HG02571 (cell line): ENCODE measurements at regions not wholly inside any gene's neighbourhood (a gene's known extent, or its start where the extent isn't known, plus 50 kb on each side); places are given as distances from the start of the nearest gene placed in this dataset.

Experiments
- ATAC-seq: cut with Tn5 transposase; IDR thresholded peaks from one replicate; pipeline ENCODE4 v1.9.1; 2021; ENCODE audit warnings: mild to moderate bottlenecking, moderate library complexity; ENCODE audit not compliant: unreplicated experiment

DNA sequence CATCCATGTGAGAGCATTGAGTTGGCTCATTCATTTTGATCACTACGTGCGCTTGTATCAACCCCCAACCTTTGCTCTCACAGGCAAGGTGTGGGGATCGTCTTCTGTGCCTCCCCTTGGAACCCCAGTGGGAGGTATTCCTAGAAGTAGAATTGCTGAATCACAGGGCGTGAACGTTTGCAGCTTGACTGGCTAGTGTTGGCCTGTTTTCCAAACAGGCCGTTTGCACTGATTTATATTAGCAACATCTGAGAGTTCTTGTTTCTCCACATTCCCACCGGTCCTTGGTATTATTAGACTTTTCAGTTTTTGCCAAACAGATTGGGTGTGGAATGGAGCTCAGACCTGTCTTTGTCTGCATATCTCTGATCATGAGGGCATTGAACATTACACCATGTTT, 288.6 kb upstream of the PWP1 start:
- no peak for ATAC-seq

DNA sequence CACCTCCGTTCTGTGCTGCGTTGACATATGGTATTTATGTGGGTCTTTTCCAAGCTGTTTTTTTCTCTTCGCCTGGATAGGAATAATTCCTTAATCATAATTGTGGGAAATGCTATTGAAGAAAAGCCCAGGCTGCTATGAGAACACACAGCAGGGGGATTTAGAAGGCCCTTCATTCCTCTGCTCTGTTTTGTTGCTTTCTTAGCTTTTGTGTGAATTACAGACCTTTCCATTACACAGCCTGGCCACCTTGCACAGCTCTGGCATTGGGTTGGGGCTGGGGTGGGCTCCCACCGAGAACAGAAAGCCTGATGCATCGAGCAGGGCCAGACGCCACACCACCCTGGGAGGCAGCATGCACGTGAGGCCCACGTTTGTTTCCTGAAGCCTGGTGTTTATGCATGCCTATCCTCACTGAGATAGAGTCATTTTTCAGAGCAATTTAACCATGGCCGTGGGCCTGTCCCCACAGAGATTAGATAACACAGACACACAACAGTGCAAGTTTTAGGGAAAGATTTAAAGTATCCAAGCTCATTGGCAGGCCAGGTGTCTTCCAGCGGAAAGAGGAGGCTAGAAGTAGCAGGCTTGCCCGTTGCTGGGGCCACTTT, 287.6 kb upstream of the PWP1 start:
- ATAC-seq = no peak

DNA sequence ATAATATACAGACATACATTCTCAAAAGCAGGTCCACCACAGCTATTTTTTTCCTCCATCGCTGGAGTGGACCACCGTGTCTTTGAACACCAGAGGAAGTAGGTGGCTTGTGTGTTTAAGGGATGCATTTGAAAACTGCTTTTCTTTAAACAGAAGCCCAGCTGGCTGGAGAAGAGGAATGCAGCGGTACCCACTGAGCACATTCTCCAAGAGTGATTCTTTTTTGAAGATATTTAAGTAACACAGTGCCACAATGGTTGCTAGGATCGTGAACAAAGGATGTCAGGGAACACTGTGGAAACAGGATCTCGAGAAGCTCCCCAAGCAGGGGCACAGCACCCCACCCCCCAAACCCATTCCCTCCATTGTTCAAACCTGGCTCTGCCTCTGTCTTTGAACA, 286.6 kb upstream of the PWP1 start:
- ATAC-seq = no peak

DNA sequence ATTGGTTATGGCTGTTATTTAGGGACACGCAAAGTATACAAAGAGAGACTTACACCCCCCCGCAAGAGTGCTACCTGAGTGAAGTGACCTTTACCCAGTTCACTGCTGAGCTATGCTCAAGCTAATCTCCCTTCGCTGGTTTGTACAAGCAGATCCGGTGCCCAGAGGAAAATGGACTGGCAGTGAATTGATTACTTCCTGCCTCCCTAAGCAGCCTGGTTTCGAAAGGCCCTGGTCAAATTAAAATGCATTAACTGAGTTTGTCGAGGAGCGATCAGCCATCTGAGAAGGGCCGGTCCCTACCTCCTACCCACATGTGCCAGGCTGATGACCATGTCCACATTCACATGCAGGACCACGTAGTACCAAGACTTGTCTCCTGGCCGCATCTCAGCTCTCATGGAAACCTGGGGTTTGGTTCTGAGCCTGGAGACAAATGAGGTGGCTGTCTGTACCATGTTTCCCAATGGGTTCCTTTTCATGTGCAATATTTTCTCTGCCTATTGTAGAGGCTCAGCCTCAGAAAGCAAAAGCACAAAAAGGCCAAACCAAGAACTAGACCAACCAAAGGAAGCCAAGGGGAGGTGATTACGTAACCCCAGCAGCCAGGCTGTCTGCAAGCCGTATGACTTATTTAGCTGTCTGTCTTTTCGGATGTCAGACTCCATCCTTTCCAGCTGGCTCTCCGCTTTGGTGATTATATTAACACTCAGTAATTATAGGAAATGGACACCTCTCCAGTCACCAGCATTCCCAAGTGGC, 284.7 kb upstream of the PWP1 start:
- ATAC-seq = no peak

DNA sequence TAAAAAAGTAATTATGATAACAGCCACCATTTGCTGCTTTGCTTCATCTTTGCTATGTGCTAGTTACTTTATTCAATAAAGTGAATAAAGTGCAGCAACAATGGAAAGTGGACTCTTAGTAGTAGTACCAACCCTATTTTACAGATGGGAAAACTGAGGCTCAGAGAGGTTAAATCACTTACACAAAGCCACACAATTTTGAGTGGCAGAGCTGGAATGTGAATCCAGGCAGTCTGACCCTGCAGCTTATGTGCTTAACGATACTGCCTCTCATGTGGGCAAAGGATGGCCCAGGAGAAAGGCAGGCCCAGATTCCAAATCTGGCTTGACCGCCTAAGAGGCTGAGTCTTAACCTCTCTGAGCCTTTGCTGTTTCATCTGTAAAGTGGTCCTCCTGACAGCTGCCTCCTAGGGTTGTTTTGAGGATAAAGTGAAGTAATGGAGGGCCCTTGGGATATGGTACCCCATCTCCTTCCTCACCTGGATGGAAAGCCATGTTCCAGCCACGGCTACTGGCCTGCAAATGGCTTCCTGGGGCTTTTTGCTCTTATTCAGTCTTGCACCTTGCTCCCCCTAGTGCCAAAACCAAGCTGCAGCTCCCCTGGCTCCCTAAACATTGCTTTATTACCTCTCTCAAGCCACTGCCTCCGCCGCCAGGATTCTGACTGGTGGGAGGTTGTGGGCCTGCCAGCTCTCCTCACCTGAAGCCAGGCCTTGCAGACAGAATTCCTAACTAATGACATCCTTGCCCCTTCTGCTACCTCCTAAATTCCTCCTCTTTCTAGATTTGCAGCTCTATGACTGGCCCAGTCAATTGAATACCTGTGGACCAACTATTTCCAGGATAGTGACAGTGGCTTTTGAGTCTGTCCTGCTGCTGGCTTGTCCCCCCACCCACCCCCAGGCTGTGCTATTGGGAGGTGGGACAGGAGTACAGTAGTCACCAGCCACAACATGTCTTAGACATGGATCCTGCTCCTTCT, 283.3 kb upstream of the PWP1 start:
- ATAC-seq = no peak

DNA sequence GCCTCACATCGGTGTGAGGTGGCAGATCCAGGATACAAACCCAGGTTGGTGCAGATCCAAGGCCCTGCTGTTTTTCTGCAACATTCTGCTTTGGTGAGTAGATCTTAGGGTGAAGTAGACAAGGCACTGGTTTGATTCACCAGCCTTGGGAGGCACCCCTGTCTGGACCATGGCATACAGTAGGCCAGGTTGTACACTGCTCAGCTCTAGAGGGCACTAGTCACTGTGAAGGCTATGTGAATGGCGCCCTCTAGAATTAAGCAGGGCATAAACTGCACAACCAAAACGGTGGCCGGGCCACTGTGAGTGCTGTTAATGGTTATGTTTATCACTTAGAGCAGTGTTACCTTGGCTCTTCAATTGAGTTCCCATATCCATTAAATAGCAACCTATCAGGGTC, 280.6 kb upstream of the PWP1 start:
- no peak for ATAC-seq

DNA sequence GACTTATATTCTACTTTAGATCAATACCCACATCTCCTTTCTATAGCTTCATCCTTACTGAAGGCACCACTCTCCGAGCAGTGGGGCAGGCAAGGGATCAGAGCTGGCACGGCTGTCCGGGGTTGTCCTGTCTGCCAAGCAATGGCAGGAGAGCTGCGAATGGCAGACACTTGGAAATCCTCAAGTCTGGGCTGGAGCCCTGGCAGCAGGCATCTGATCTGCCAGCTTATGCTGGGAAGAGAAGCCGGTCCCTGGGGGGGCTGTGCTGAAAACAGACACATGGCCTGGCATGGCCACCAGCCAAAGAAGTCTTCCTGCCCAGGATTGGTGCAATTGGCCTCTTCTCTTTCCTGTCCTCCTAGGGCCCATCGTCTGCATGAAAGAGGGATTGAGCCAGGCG, 280.2 kb upstream of the PWP1 start:
- no peak for ATAC-seq

DNA sequence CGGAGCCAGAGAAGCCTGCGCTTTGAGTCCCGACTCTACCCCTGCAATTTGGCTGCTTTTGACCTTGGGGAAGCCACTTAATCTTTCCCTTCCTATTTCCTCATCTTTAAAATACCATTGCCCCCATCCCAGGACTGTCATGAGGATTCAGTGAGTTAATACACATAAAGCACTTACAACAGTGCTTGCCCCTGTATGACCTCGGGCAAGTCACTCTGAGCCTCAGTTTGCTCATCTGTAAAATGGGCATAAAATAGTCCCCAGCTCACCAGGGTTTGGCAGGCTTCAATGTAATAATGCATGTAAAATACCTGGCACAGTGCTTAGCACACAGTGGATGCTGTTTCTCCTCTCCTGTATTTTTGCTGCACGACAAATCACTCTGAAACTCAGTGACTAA, 278.7 kb upstream of the PWP1 start:
- no peak for ATAC-seq

DNA sequence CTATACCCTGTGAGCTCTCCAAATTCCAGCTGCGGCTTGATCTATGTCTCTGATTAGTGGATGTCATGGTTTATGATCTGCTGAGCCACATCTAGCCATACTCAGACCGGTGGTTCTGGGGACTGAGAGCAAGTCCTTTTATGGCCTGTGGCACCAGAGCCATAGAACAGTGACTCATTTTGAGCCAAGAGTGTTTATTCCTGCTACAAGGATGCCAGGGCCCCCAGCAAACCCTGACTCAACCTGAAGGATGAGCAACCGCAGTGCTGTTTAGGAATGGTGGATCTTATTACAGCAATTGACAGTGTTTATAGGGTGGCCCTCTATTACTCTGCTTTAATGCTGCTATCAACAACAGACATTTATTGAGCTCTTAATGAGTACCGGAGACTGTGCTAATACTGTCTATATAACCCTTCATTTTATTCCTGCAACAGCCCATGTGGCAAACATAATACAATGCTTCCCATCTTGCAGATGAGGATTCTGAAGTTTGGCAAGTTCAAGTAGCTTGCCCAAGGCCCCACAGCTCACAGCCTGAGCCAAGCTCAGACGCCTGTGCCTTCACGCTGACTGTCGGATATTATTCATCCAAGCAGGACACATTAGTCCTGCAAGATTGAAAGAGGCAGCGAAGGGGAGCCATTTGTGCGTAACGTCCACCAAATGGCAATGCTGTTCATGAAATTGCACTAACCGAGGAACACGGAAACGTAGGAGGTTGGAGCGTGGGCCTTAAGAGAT, 273.6 kb upstream of the PWP1 start:
- no peak for ATAC-seq

DNA sequence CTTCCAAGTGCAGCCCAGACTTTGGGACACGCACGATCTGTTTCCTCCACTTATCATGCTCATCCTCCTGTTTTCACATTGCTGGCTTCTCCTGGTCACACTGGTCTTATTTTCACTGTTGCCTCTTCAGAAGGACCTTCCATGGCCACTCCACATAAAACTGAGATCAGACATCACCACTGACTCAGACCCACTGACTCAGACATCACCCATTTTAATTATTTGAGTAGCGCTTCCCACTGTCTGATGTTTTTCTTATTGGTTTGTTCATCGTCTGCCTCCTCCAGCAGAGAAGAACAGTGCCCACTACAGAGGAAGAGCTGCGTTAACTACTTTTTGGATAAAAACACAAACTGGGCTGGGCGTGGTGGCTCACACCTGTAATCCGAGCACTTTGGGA, 270.5 kb upstream of the PWP1 start:
- no peak for ATAC-seq

DNA sequence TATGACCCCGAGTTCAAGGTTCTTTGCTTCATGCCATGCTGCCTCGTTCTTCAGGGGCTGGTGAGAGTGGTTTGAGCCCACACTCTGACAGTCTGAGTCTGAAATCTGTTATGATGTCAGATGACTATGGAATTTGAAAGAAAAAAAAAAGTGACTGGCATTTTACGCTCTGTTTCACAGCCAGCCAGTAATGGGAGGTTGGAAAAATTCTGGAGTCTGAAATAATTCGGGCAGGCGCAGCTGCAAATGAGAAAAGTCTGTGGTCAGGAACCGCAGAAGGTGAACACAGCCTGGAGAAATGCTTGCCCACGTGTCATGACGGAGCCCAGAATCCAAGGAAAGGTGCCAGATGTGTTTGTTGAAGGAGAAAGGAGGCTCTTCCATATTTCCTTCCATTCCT, 269.8 kb upstream of the PWP1 start:
- no peak for ATAC-seq

DNA sequence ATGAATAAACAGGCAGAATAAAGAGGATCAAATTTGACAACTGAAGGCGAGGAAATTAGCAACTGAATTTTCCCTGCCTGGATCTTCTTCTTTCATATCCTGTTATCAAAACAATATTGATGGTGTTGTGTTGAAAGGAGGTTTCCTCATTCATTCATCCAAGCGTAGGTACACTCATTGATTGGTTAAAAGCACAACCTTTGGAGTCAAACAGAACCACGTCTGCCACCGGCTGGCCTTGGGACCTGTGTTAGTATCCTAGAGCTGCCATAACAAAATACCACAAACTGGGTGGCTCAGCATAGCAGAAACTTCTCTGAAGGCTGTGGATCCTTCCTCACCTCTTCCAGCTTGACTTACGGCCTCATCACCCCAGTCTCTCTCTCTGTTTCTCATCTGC, 268.6 kb upstream of the PWP1 start:
- ATAC-seq = no peak

DNA sequence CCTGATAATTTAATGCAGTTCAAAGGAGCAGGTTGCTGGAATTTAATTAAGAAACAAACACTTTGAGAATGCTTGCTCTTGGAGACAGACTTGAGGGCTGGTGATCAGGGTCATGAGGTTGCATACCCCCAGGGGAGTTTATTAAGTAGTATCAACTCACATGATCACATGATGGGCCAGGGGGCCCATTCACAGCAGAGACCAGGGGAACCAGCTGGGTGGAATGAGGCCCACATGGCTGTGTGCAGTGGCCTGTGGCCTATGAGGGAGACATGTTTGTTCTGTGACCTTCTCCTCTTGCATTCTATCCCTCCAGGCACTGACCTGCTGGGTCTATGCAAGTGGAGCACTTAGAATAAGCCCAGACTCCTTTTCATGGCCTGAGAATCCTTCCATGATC, 266.6 kb upstream of the PWP1 start:
- no peak for ATAC-seq

DNA sequence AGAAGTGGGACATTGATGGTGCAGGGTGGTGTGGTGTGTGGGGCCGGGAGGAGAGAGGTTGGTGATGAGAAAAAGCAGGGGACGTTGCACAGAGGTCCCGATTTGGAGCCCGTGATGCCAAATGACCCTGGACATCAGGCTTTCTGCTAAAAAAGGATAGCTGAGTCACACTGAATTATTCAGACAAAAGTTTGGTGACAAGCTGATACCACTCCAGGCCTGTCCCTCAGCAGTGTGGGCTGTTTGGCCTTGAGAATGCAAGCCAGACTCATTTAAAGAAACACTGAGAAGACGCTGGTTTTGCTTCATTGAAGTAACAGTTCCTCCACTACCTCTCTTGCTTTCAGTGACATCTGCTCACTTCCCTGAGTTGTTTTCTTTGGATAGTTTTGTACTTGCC, 262.1 kb upstream of the PWP1 start:
- ATAC-seq = no peak

DNA sequence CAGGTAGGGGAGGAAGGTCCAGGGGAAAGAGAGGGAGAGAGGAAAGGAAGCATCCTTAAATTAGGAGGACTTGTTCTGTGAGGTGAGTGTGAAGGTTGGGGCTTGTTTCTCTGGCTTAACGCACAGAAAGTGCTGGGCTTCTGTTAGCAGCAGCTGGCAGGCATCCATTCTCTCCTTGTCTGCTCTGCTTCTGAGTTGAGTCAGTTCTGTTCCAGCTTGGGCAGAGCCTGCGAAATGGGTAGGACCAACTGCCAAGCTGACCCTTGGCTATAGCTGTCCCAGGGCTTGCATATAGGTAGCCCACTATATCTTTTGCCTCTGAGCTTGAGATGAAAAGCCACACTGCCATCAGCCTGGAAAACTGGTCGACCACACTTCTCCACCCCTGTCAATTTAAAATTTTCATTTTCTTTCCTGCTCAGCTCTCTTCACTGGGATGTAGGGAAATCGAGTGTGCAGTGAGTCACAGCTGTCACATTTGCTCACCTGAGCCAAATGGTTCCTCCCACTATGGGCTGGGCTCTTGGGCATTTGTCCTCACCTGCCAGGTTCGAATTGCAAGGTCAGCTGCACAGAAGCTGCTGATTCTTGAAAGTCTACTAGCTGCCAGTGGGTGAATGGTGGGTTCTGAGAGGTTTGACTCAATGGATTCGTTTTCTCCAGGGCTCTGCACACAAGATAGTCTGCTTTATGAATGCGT, 256.4 kb upstream of the PWP1 start:
- no peak for ATAC-seq

DNA sequence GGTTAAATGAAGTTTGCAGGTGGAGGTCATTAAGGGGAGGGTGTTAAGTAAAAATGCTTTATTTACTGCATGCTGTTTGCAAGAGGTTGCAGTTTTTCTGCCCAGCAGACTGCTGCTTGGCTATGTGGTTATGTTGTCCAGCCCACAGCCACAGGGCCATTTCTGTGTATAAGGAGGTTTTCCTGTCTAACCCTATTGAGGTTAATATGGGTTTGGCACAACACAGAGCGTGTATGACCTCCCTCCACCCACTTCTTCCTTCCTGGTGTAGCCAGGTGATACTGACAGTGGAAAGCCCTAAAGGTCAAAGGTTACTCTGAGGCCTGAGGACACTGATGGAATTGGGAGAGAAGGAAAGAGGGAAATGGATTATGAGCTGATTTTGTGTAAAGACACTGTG, 253.7 kb upstream of the PWP1 start:
- no peak for ATAC-seq

DNA sequence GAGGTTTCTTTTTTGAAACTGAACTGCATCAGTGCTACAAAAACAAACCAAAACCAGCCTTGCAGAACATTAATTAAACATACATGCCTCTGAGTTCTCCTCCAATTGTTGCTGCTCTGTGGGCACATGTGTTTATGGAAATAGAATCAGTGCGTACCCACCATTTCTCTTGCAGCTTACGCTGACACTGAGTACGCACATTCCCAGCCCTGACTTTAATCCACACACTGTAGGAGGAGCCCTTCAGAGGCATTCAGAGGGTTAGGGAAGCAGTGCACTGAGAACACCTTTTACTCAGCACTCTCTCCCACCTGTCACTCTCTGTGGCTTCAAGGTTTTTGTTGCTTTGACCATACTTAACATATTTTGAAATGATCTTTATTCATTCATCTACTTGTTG, 250.5 kb upstream of the PWP1 start:
- ATAC-seq = no peak

DNA sequence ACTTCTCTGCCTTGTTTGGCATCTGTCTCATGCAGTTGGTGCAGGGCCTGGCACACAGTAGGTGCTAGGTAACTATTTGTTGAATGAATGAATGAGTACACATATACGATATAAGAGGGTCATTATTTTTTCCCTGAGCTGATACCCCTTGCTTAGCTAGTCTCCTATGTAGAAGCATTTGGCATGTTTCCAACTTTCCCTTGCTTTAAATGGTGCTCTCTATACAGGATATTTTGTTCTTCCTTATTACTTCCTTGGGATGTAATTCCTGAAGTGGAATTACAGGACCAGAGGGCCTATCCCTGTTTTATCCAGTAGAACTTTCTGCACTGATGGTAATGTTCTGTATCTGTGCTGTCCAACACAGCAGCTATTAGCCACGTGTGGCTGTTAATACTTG, 250.1 kb upstream of the PWP1 start:
- ATAC-seq = no peak

DNA sequence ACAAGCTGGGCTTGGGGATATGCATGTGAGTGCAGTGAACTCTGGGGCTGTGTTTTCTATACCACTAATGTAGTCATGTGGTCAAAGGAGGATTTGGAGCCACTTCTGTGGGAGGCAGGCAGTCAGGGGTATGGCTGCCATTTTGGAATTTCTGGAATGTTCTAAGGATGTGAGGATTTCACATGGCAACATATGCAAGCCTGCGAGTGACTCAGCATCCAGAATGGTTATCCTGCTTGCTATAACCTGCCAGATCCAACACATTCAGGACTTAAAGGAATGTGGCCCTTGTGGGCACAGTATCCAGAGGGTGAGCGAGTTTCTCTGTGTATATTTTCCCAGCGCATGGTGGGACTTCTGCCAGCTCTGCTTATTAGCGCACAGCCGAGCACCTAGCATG, 249.2 kb upstream of the PWP1 start:
- no peak for ATAC-seq

DNA sequence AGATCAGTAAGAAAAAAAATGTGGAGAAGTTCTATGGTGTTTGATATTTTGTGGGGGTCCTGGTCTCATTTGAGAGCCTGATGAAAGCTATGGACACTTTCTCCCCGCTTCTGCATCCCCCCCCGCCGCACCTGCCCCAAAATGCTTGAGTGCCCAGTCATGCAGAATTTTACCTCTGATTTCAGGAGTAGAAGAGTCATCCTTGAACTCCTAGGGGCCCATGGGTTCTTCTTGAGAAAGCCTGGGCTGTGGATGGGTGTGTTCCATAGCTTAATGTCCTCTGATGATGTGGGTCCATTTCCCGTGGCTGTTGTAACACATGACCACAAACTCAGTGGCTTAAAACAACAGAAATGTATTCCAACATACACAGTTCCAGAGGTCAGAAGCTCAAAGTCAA, 248.8 kb upstream of the PWP1 start:
- no peak for ATAC-seq

DNA sequence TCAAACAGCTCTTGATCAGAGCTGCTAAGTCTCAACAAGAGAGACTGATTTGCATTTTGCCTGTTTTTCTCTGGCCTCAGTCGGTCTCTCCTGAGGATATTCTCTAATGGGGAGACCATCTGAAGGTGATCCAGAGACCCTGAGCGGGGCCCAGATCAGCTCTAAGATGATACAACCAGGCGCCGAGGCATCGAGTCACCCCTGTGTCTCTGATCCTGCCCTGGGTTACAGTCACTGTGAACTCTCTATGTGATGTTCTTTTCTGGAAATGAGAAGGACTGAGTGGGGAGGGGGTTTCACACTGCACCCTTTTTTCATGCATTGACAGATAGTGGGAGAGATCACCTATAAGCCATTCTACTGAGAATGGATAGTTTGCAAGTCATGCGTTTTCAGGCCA, 247.6 kb upstream of the PWP1 start:
- no peak for ATAC-seq
